HEK293T (cell line): ENCODE measurements at regions not wholly inside any gene's neighbourhood (a gene's known extent, or its start where the extent isn't known, plus 50 kb on each side); places are given as distances from the start of the nearest gene placed in this dataset.

ENCODE experiments used
- CTCF ChIA-PET: fragments of 350-600 bp; formaldehyde crosslinking; extraction: SDS; loops from one replicate; lab custom pipeline; 2021; ENCODE audit warnings: antibody characterized with exemption, inconsistent platforms; lab: Yijun Ruan, JAX
- POLR2A ChIA-PET: fragments of 350-600 bp; formaldehyde crosslinking; extraction: SDS; loops from one replicate; lab custom pipeline; 2020; ENCODE audit warnings: antibody characterized with exemption, inconsistent platforms; lab: Yijun Ruan, JAX
- DNase-seq: peaks from one replicate; pipeline ENCODE4 v3.0.0; 2012; ENCODE audit warnings: mixed read lengths; ENCODE audit errors: extremely low spot score
- ARNT ChIP-seq: fragments of 450-650 bp; IDR thresholded peaks from 2 replicates; pipeline ENCODE4 v1.6.1; 2017; ENCODE audit warnings: mild to moderate bottlenecking
- BHLHE40 ChIP-seq: fragments of 450-650 bp; IDR thresholded peaks from 2 replicates; pipeline ENCODE4 v1.6.1; 2016; ENCODE audit warnings: mild to moderate bottlenecking, moderate library complexity, borderline replicate concordance
- CTBP1 ChIP-seq: fragments of 450-650 bp; IDR thresholded peaks from 2 replicates; pipeline ENCODE4 v1.6.1; 2016; ENCODE audit warnings: borderline replicate concordance
- ELF4 ChIP-seq: fragments of 450-650 bp; IDR thresholded peaks from 2 replicates; pipeline ENCODE4 v1.6.1; 2017; ENCODE audit warnings: antibody characterized with exemption
- FOXA1 ChIP-seq: fragments of 450-650 bp; IDR thresholded peaks from 2 replicates; pipeline ENCODE4 v1.6.1; 2016; ENCODE audit warnings: mild to moderate bottlenecking
- FOXK2 ChIP-seq: fragments of 450-650 bp; IDR thresholded peaks from 2 replicates; pipeline ENCODE4 v1.6.1; 2016; ENCODE audit warnings: mild to moderate bottlenecking
- FOXM1 ChIP-seq: fragments of 450-650 bp; IDR thresholded peaks from 2 replicates; pipeline ENCODE4 v1.6.1; 2017; ENCODE audit warnings: mild to moderate bottlenecking, borderline replicate concordance
- HDGF ChIP-seq: fragments of 450-650 bp; IDR thresholded peaks from 2 replicates; pipeline ENCODE4 v1.6.1; 2017; ENCODE audit warnings: antibody characterized with exemption, borderline replicate concordance
- L3MBTL2 ChIP-seq: fragments of 450-650 bp; conservative IDR thresholded peaks from 2 replicates; pipeline ENCODE4 v1.6.1; 2016; ENCODE audit warnings: mild to moderate bottlenecking
- LEF1 ChIP-seq: fragments of 450-650 bp; IDR thresholded peaks from 2 replicates; pipeline ENCODE4 v1.6.1; 2017; ENCODE audit warnings: mild to moderate bottlenecking, borderline replicate concordance
- NFRKB ChIP-seq: fragments of 450-650 bp; IDR thresholded peaks from 2 replicates; pipeline ENCODE4 v1.6.1; 2016; ENCODE audit warnings: mild to moderate bottlenecking, moderate library complexity
- SP1 ChIP-seq: fragments of 450-650 bp; IDR thresholded peaks from 2 replicates; pipeline ENCODE4 v1.6.1; 2017
- SUZ12 ChIP-seq: fragments of 450-650 bp; IDR thresholded peaks from 2 replicates; pipeline ENCODE4 v1.6.1; 2016; ENCODE audit warnings: mild to moderate bottlenecking
- TARDBP ChIP-seq: fragments of 450-650 bp; IDR thresholded peaks from 2 replicates; pipeline ENCODE4 v1.6.1; 2016
- ZNF384 ChIP-seq: fragments of 450-650 bp; IDR thresholded peaks from 2 replicates; pipeline ENCODE4 v1.6.1; 2016
- TF ChIP-seq, protein P1 (sequence below): fragments of 450-650 bp; IDR thresholded peaks from 2 replicates; pipeline ENCODE4 v1.6.1; 2016

DNA sequence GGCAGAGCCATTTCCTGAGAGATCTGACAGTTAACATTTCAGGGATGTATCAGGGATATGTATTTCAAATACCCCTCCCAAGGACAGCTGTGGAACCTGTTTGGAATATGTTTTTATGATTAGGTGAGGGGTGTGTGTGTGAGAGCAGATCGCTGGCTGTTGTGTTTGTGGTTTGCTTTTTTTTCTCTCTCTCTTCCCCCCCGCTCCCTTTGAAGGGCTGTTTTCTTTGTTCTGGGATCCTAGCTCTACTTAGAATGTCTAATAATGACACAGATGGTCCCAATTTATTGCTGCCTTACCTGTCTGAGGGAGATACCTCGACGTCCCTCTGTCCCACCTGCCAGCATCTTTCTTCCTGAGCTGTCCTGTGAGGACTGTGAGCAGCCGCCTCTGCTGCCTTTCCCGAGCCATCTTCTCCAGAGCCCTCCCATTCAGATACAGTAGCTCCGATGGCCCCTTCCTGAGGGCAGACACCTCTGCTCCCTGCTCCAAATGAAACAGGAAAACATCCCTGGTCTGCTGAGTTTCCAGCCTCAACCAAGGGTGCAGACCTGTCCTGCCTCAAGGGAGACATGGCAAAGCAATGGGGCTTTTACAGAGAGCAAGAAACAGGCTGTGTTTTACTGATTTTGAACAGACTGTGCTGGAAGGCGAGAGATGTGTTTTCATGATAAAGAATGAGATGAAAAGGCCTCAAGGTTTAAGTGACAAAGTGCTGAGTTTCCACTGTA, 138.0 kb upstream of the TNR start:
- no peak for TF ChIP-seq ELF4
- TF ChIP-seq NFRKB, result no peak
- TF ChIP-seq FOXM1, result no peak
- TF ChIP-seq TARDBP, result no peak
- no peak for TF ChIP-seq ZNF384
- TF ChIP-seq L3MBTL2, result no peak
- TF ChIP-seq SP1, result no peak
- no peak for TF ChIP-seq FOXK2
- TF ChIP-seq CTBP1, result no peak
- no peak for TF ChIP-seq SUZ12
- TF ChIP-seq HDGF, result no peak
- TF ChIP-seq FOXA1, result no peak
- TF ChIP-seq ARNT, result no peak
- TF ChIP-seq, protein P1, sequence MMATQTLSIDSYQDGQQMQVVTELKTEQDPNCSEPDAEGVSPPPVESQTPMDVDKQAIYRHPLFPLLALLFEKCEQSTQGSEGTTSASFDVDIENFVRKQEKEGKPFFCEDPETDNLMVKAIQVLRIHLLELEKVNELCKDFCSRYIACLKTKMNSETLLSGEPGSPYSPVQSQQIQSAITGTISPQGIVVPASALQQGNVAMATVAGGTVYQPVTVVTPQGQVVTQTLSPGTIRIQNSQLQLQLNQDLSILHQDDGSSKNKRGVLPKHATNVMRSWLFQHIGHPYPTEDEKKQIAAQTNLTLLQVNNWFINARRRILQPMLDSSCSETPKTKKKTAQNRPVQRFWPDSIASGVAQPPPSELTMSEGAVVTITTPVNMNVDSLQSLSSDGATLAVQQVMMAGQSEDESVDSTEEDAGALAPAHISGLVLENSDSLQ, result no peak
- no peak for TF ChIP-seq BHLHE40
- POLR2A ChIA-PET, result no interaction called here
- CTCF ChIA-PET, result no interaction called here
- no peak for DNase-seq

DNA sequence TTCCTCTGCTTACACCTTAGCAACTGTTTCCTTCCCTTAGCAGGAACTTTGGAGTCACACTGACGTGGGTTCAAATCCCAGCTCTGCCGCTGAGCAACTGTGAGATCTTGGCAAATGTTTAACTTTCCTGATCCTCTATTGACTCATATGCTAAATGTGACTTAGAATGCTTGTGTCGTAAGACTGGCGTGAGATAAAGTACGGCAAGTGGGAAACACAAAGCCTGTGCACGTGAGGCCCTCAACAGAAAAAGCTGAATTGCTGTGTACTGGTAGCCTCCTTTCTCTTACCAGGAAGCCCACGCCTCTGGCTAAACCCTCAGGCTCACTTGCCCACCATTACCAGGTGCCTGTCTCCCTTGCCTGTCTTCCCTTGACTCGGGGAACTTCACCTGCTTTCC, 135.4 kb upstream of the TNR start:
- ChIA-PET CTCF (no interaction called here), POLR2A (no interaction called here)
- no peak for DNase-seq
- TF ChIP-seq L3MBTL2, result no peak
- no peak for TF ChIP-seq SUZ12
- no peak for TF ChIP-seq ELF4
- TF ChIP-seq ARNT, result no peak
- no peak for TF ChIP-seq FOXM1
- no peak for TF ChIP-seq FOXK2
- TF ChIP-seq, protein P1, result no peak
- TF ChIP-seq FOXA1, result no peak
- TF ChIP-seq LEF1, result no peak

DNA sequence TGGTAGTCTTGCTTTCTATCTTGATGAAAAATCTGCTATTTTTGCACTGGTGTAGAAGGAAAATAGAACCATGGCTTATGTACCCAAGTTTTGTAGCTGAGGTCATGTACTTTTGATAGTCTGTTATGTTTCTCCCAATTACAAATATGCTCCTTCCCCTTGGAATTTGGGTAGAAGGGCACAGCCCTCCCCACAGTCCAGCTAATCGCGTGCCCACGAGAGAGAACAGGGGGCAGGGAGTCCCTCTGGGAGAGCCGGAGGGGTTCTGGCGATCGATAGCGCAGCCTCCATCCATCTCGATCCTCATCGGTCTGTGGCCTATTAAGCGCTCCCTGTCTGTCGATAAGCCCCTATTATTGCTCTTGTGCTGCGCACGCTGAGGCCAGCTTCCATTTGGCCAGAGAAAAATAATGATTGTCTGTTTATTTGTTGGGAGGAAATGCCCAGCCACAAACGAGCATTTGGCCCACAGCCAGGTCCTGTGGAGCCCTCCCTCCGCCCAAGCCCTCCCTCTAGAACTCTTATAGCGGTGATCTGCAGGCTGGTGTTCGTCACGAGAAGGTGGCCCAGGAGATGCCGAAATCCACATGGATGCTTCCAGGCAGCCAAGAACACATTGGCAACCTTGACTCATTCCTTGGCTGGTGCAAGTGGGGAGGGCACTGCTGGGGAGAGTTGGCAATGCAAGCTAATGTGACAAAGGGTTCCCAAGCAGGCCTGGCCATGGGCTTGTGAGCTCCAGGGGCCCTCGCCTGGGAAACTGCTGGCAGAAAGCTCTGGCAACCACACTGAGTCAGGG, 134.7 kb upstream of the TNR start:
- no peak for TF ChIP-seq FOXA1
- TF ChIP-seq, protein P1, result no peak
- ChIA-PET CTCF (no interaction called here), POLR2A (no interaction called here)
- DNase-seq, result no peak

DNA sequence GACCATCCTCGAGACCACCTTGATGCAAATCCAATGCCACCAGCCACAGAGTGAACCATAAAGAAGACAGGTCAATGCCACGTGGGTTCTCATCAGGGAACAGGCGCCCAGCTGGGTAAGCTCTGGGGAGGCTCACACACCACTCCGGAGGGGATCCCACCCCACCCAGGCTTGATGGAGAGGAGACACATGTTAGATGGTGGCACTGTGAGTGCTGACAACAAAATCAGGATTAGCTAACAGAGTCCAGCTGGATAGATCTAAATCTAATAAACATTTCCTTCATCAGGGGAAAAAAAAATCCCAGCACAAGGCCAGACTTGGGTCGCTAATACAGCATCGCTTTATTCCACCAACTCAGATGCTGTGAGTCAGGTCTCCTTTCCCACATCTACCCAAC, 132.2 kb upstream of the TNR start:
- TF ChIP-seq SUZ12, result no peak
- no peak for TF ChIP-seq CTBP1
- TF ChIP-seq ARNT, result no peak
- TF ChIP-seq L3MBTL2, result no peak
- no peak for TF ChIP-seq FOXA1
- TF ChIP-seq, protein P1, result no peak
- no peak for TF ChIP-seq NFRKB
- no peak for TF ChIP-seq ELF4
- TF ChIP-seq SP1, result no peak
- no peak for TF ChIP-seq ZNF384
- TF ChIP-seq HDGF, result no peak
- TF ChIP-seq FOXK2, result no peak
- TF ChIP-seq TARDBP, result no peak
- no peak for TF ChIP-seq BHLHE40
- no peak for TF ChIP-seq LEF1
- no peak for TF ChIP-seq FOXM1
- DNase-seq, result no peak
- POLR2A ChIA-PET, result no interaction called here
- CTCF ChIA-PET, result interaction anchor here (0.5 kb wide), 1 partner anchor 199 kb away, joined by 4 read pairs; no protein-coding TSS in a partner anchor

DNA sequence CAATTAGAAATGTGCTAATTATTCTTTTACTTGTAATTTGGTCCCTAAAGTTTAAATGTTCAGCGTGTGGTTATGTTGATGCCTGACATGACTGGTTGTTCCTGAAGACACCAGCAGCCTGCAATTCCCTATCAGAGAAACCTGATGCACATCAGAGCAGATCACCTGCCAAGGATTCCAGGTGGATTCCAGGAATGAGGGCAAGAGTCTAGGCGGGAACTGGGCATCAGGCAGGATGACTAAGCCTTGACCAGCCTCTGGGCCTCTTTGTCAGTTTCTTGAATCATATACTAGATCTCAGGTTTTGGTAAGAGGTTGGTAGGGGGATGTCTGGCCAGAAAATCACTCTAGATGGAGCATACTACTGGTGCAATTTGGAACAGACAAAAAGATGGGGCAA, 130.7 kb upstream of the TNR start:
- ChIA-PET CTCF (no interaction called here), POLR2A (no interaction called here)
- DNase-seq, result no peak

More for the DNA sequence above, 130.7 kb upstream of the TNR start:
- TF ChIP-seq HDGF (no peak), NFRKB (no peak), FOXK2 (no peak), SP1 (no peak), L3MBTL2 (no peak), FOXM1 (no peak), ELF4 (no peak), SUZ12 (no peak), ZNF384 (no peak), LEF1 (no peak), CTBP1 (no peak)
- TF ChIP-seq, protein P1, result no peak
